SK-N-SH treated with all-trans-retinoic acid at 6 μM for 48 hours (cell line): ENCODE measurements at regions not wholly inside any gene's neighbourhood (a gene's known extent, or its start where the extent isn't known, plus 50 kb on each side); places are given as distances from the start of the nearest gene placed in this dataset.
A peak's percentile ranks its signal among the peaks of the same experiment; 100 is the strongest.

Experiments used
- ATAC-seq: fragments of 200-7000 bp; cut with Tn5 transposase; 3 replicates; pipeline ENCODE4 v1.9.1; 2020; ENCODE audit warnings: mild to moderate bottlenecking, moderate library complexity
- ARNTL ChIP-seq: fragments of 450-650 bp; formaldehyde crosslinking; IDR thresholded peaks from 2 replicates; pipeline ENCODE4 v1.5.0; 2020; ENCODE audit warnings: low read depth, mild to moderate bottlenecking, moderate library complexity, borderline replicate concordance
- CREB5 ChIP-seq: fragments of 250-450 bp; sonication (Bioruptor Pico); IDR thresholded peaks from 2 replicates; pipeline ENCODE4 v1.5.1; 2020; ENCODE audit warnings: low read depth, mild to moderate bottlenecking, moderate library complexity
- ESRRG ChIP-seq: fragments of 250-450 bp; sonication (Bioruptor Pico); IDR thresholded peaks from 2 replicates; pipeline ENCODE4 v1.6.1; 2021; ENCODE audit warnings: mild to moderate bottlenecking
- GLIS3 ChIP-seq: fragments of 250-450 bp; sonication (Bioruptor Pico); IDR thresholded peaks from 2 replicates; pipeline ENCODE4 v1.5.0; 2020; ENCODE audit warnings: mild to moderate bottlenecking, moderate library complexity
- OSR1 ChIP-seq: fragments of 250-450 bp; sonication (Bioruptor Pico); IDR thresholded peaks from 2 replicates; pipeline ENCODE4 v1.8.0; 2022; ENCODE audit warnings: moderate library complexity, mild to moderate bottlenecking, inconsistent platforms
- PATZ1 ChIP-seq: fragments of 250-450 bp; sonication (Bioruptor Pico); IDR thresholded peaks from 2 replicates; pipeline ENCODE4 v1.8.0; 2020; ENCODE audit warnings: mild to moderate bottlenecking, moderate library complexity, borderline replicate concordance
- POU6F1 ChIP-seq: fragments of 250-450 bp; sonication (Bioruptor Pico); IDR thresholded peaks from 2 replicates; pipeline ENCODE4 v1.8.0; 2021; ENCODE audit warnings: low read depth, mild to moderate bottlenecking, moderate library complexity, borderline replicate concordance
- RARB ChIP-seq: fragments of 250-450 bp; sonication (Bioruptor Pico); IDR thresholded peaks from 2 replicates; pipeline ENCODE4 v1.8.0; 2021; ENCODE audit warnings: mild to moderate bottlenecking, moderate library complexity
- SNAI2 ChIP-seq: fragments of 250-450 bp; sonication (Bioruptor Pico); IDR thresholded peaks from 2 replicates; pipeline ENCODE4 v1.5.0; 2020; ENCODE audit warnings: mild to moderate bottlenecking, moderate library complexity
- TSHZ2 ChIP-seq: fragments of 250-450 bp; sonication (Bioruptor Pico); IDR thresholded peaks from 2 replicates; pipeline ENCODE4 v1.5.0; 2020; ENCODE audit warnings: mild to moderate bottlenecking, moderate library complexity
- ZC3H10 ChIP-seq: fragments of 250-450 bp; sonication (Bioruptor Pico); IDR thresholded peaks from 2 replicates; pipeline ENCODE4 v1.5.1; 2021; ENCODE audit warnings: mild to moderate bottlenecking, moderate library complexity
- ZFP3 ChIP-seq: fragments of 250-450 bp; sonication (Bioruptor Pico); IDR thresholded peaks from 2 replicates; pipeline ENCODE4 v1.5.0; 2020; ENCODE audit warnings: mild to moderate bottlenecking, moderate library complexity
- ZFP30 ChIP-seq: fragments of 450-650 bp; formaldehyde crosslinking; IDR thresholded peaks from 2 replicates; pipeline ENCODE4 v1.5.0; 2022; ENCODE audit warnings: mild to moderate bottlenecking, moderate library complexity
- ZNF565 ChIP-seq: fragments of 450-650 bp; formaldehyde crosslinking; conservative IDR thresholded peaks from 2 replicates; pipeline ENCODE4 v1.5.0; 2020; ENCODE audit warnings: low read depth, mild to moderate bottlenecking, moderate library complexity
- ZNF70 ChIP-seq: fragments of 450-650 bp; formaldehyde crosslinking; IDR thresholded peaks from 2 replicates; pipeline ENCODE4 v1.5.0; 2020; ENCODE audit warnings: mild to moderate bottlenecking, moderate library complexity
- ZNF8 ChIP-seq: fragments of 450-650 bp; formaldehyde crosslinking; IDR thresholded peaks from 2 replicates; pipeline ENCODE4 v1.5.0; 2020; ENCODE audit warnings: mild to moderate bottlenecking, moderate library complexity

GRCh38 chr13:104071806-104072205, 1005.6 kb upstream of the SLC10A2 start:
- ATAC-seq = no peak
- no peak for TF ChIP-seq TSHZ2 (CRISPR knock-in tag)
- no peak for TF ChIP-seq SNAI2 (CRISPR knock-in tag)
- no peak for TF ChIP-seq OSR1 (CRISPR knock-in tag)
- no peak for TF ChIP-seq ZNF565 (CRISPR knock-in tag)
- no peak for TF ChIP-seq RARB (CRISPR knock-in tag)
- no peak for TF ChIP-seq ZNF70
- no peak for TF ChIP-seq GLIS3 (CRISPR knock-in tag)
- no peak for TF ChIP-seq PATZ1 (CRISPR knock-in tag)
- TF ChIP-seq ARNTL (CRISPR knock-in tag) = no peak
- no peak for TF ChIP-seq CREB5 (CRISPR knock-in tag)

- ATAC-seq = no peak
- TF ChIP-seq OSR1 (CRISPR knock-in tag) (no peak), CREB5 (CRISPR knock-in tag) (no peak)
Measured at GRCh38 chr13:104065328-104065727, 999.1 kb upstream of the SLC10A2 start.

GRCh38 chr13:104057861-104058260, 991.6 kb upstream of the SLC10A2 start:
- ATAC-seq = no peak
- TF ChIP-seq POU6F1 (CRISPR knock-in tag) (no peak), ZC3H10 (CRISPR knock-in tag) (no peak; the same call in 1 of the 2 replicates), ESRRG (no peak), ZFP30 (CRISPR knock-in tag) (no peak), OSR1 (CRISPR knock-in tag) (no peak), ZNF8 (CRISPR knock-in tag) (no peak), ZNF565 (CRISPR knock-in tag) (no peak), ZFP3 (peak; percentile 26; the same call in 1 of the 2 replicates)
- TF ChIP-seq, all 23 proteins: peak for 1

- ATAC-seq = no peak
- TF ChIP-seq POU6F1 (CRISPR knock-in tag) (no peak), ZNF565 (CRISPR knock-in tag) (no peak), PATZ1 (CRISPR knock-in tag) (no peak)
Measured at GRCh38 chr13:104045907-104046306, 979.7 kb upstream of the SLC10A2 start.
